Calu3 (cell line): ENCODE measurements at regions not wholly inside any gene's neighbourhood (a gene's known extent, or its start where the extent isn't known, plus 50 kb on each side); places are given as distances from the start of the nearest gene placed in this dataset.

Experiments
- BruUV-seq: library from RNA; stranded (reverse); fragments of 400-500 nt; replicated peaks from 2 replicates; lab custom pipeline; 2021; lab: Mats Ljungman, UMichigan
- CTCF ChIA-PET: fragments of 300-600 bp; sonication (Branson Sonifier 250); formaldehyde crosslinking; loops from one replicate; lab custom pipeline; 2022; ENCODE audit warnings: antibody characterized with exemption; lab: Charles Lee
- DNase-seq: peaks from one replicate; pipeline ENCODE4 v3.0.0; 2022
- H3K27ac Mint-ChIP-seq: one replicate; pipeline ENCODE4 v1.8.0; 2022; ENCODE audit warnings: mixed read lengths; ENCODE audit not compliant: unreplicated experiment
- H3K27me3 Mint-ChIP-seq: one replicate; pipeline ENCODE4 v1.8.0; 2022; ENCODE audit warnings: mixed read lengths; ENCODE audit not compliant: unreplicated experiment
- H3K36me3 Mint-ChIP-seq: one replicate; pipeline ENCODE4 v1.8.0; 2022; ENCODE audit warnings: mild to moderate bottlenecking, moderate library complexity, mixed read lengths; ENCODE audit not compliant: insufficient read depth, unreplicated experiment
- H3K4me1 Mint-ChIP-seq: one replicate; pipeline ENCODE4 v1.8.0; 2022; ENCODE audit warnings: mild to moderate bottlenecking, low read depth, mixed read lengths; ENCODE audit not compliant: unreplicated experiment
- H3K4me3 Mint-ChIP-seq: one replicate; pipeline ENCODE4 v1.8.0; 2022; ENCODE audit warnings: mild to moderate bottlenecking, low read depth, moderate library complexity, mixed read lengths; ENCODE audit not compliant: unreplicated experiment
- H3K9me3 Mint-ChIP-seq: one replicate; pipeline ENCODE4 v1.8.0; 2022; ENCODE audit warnings: low read depth, mixed read lengths; ENCODE audit not compliant: unreplicated experiment
- intact Hi-C: fragments of 100-400 bp; cut with micrococcal nuclease; formaldehyde crosslinking; loops from one replicate; pipeline ENCODE4 v1.10.0; 2022; ENCODE audit not compliant: unreplicated experiment
- TF ChIP-seq, protein P1 (sequence below): fragments of 200-600 bp; IDR thresholded peaks from one replicate; pipeline ENCODE4 v1.8.0; 2022; ENCODE audit warnings: antibody characterized with exemption; ENCODE audit not compliant: unreplicated experiment

DNA sequence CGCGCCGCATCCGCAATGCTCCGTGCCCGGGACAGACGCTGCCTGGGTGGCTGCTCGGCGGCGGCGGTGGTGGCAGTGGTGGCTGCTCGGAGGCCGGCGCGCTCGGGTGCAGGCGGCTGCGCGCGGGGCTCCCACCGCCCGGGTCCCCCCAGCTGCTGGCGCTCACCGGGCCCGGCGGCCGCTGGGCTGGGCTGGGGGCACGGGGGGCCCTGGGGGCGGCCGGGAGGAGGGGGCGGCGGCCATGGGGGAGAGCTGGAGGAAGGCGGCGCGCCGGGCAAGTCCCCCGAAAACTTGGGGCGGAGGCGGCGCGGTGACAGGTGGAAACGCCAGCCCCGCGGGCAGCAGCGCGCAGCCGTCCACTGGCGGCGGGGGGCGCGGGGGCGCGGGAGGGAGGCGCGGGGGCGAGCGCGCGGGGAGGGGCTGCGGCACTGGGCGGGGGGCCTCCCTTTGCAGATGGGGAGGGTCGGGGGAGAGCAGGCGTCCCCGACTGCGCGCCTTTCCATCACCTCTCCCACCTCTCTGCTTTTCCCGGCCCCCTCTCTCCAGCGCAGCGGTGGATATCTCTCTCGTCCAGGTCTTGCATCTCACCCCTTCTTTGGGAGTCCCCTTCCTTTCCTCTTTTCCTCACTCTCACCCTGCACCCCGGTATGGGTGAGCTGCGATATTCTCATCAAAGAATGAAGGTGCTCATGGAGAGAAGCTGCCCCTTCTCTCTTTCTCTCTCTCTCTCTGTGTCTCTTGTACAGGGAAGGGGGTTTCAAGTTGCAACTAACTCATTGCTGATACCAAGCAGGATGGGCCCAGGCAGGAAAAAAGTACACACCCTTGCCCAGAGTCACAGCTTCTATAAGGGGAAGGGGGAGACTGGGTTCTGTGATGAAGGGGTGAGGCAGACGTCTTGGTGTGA is 83.7 kb upstream of the DHRSX start:
- no peak overlapping the region for H3K4me3 Mint-ChIP-seq

DNA sequence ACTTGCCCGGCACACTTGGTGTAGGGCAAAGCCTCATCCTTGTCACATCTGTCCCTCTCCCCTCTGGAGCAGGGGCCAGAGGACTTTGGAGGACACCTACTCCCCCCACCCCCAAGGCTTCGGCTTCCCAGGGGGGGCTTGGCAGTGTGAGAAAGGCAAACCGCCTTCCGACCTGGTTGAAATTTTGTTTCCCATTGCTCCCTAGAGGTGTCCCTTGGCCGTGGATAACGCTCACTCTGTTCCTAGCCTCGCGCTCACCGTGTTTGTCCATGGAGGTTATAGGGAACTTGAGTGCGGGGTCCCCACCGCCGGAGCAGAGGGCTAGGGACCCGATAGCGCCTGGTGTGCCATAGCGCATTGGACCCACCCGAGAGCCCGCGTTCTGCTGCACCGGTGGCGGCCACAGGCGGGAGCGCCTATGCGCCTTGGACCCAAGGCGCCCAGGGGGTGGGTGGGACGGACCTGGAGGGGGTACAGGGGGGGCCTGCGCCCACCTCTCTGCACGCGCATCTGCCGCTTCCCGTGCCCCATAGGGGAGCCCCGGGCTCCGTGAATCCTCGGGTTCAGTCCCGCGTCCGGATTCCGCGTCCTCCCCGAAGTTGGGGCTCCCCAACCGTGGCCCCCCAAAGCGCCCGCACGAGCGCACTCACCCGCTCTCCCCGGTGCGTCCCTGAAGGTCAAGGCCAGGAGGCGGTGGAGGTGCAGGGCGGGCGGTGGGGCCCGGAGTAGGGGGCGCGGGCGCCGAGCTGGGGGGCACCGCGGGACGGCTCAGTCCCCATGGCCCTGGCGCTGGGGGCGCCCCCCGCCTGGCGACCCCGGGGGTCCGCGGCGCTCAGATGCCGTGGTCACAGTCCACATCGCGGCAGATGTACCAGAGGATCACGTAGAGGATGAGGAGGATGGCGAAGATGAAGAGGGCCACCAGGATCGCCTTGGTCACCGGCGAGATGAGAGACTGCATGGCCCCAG is 82.7 kb upstream of the DHRSX start:
- H3K9me3 Mint-ChIP-seq = no peaks in the 10 kb centered on the region
- no TSS peak for BruUV-seq
- H3K27ac Mint-ChIP-seq = no peak overlapping the region
- peaks cover 11% of the 10 kb centered on the region for H3K27me3 Mint-ChIP-seq
- no peak for DNase-seq
- H3K4me1 Mint-ChIP-seq = no peaks in the 10 kb centered on the region
- TF ChIP-seq, protein P1, sequence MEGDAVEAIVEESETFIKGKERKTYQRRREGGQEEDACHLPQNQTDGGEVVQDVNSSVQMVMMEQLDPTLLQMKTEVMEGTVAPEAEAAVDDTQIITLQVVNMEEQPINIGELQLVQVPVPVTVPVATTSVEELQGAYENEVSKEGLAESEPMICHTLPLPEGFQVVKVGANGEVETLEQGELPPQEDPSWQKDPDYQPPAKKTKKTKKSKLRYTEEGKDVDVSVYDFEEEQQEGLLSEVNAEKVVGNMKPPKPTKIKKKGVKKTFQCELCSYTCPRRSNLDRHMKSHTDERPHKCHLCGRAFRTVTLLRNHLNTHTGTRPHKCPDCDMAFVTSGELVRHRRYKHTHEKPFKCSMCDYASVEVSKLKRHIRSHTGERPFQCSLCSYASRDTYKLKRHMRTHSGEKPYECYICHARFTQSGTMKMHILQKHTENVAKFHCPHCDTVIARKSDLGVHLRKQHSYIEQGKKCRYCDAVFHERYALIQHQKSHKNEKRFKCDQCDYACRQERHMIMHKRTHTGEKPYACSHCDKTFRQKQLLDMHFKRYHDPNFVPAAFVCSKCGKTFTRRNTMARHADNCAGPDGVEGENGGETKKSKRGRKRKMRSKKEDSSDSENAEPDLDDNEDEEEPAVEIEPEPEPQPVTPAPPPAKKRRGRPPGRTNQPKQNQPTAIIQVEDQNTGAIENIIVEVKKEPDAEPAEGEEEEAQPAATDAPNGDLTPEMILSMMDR = no peak
- H3K36me3 Mint-ChIP-seq = no peaks in the 10 kb centered on the region
- H3K4me3 Mint-ChIP-seq = no peak overlapping the region
- CTCF ChIA-PET = no interaction called here
- intact Hi-C loops = no loop called here

More for the DNA sequence above, 83.7 kb upstream of the DHRSX start:
- intact Hi-C loops = no loop called here
- no TSS peak for BruUV-seq
- Mint-ChIP-seq H3K4me1 (no peaks in the 10 kb centered on the region), H3K36me3 (no peaks in the 10 kb centered on the region), H3K9me3 (no peaks in the 10 kb centered on the region), H3K27ac (no peak overlapping the region), H3K27me3 (peaks cover 11% of the 10 kb centered on the region)
- DNase-seq = no peak
- CTCF ChIA-PET = no interaction called here
- TF ChIP-seq, protein P1 = no peak

DNA sequence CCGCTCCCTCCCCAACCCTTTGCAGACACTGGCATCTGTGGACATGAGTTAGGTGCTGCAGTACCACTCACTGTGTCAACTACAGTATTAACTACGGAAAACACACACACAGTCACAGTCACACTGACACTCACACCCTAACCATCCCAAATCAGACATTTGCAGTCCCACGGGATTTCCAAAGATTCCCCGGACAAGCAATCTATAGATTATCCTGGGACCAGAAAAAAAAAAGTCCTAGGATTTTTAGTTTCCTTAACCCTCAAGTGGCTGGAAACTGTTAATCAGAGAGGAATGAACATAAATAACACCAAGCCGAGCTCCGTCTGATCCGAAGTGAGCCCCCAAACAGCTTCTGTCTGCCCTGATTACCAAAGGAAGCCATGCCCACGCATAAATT is 81.9 kb upstream of the DHRSX start:
- Mint-ChIP-seq H3K9me3 (no peaks in the 10 kb centered on the region), H3K36me3 (no peaks in the 10 kb centered on the region), H3K4me3 (no peak overlapping the region), H3K27ac (no peak overlapping the region), H3K27me3 (peaks cover 11% of the 10 kb centered on the region), H3K4me1 (no peaks in the 10 kb centered on the region)
- BruUV-seq = no TSS peak
- intact Hi-C loops = no loop called here
- CTCF ChIA-PET = no interaction called here
- TF ChIP-seq, protein P1 = no peak
- DNase-seq = no peak

DNA sequence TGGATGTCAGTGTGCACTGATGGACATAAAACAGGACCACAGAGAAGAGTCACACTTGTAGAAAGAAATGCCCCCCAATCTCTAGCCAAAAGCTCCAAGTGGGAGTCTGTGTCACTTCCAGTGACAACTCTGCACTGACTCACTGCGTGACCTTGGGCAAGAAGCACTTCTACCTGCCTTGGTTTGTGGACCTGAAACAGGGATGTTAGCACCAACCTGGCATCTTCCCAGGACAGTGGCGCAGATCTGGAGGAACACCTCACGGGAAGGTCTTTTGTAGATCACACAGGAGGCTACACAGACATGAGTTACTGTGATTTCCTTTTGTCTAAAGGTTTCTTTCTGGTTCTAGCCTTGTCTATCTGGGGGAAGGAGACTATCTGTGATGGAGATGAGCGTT is 80.5 kb upstream of the DHRSX start:
- Mint-ChIP-seq H3K27ac (no peak overlapping the region), H3K4me3 (no peak overlapping the region), H3K27me3 (peaks cover 11% of the 10 kb centered on the region), H3K9me3 (no peaks in the 10 kb centered on the region), H3K36me3 (no peaks in the 10 kb centered on the region), H3K4me1 (no peaks in the 10 kb centered on the region)
- intact Hi-C loops = no loop called here
- CTCF ChIA-PET = no interaction called here
- no peak for DNase-seq
- TF ChIP-seq, protein P1 = no peak
- BruUV-seq = no TSS peak
